ENCODE measurements at regions not wholly inside any gene's neighbourhood (a gene's known extent, or its start where the extent isn't known, plus 50 kb on each side); places are given as distances from the start of the nearest gene placed in this dataset.
"Not testable (repeated sequence)": the region's sequence is repeated elsewhere in the genome, so short reads cannot be mapped to it uniquely, and the experiment has no call there.

GRCh38 chr15:24078310-24079029, 391.4 kb upstream of the NDN start:
- no peaks in the 10 kb centered on the region for H3K4me1 ChIP-seq
- H3K9me3 ChIP-seq, result peaks cover 0 to 7% of the 10 kb centered on the region in 2 donors
- H3K36me3 ChIP-seq, result no peaks in the 10 kb centered on the region
- H3K4me3 ChIP-seq, result no peak overlapping the region
- no peaks in the 10 kb centered on the region for H3K27me3 ChIP-seq
- intact Hi-C loops (cut with DNase I), result no loop called here
- no peak for DNase-seq (ENCODE audit: low spot score in 2 of 2)
- no peak for TF ChIP-seq CTCF (IDR thresholded peaks at IDR 0.05)
- H3K27ac ChIP-seq, result no peak overlapping the region

GRCh38 chr15:24088941-24089340, 401.8 kb upstream of the NDN start:
- H3K4me1 ChIP-seq; intact Hi-C loops (cut with DNase I); H3K36me3 ChIP-seq; H3K27me3 ChIP-seq; H3K4me3 ChIP-seq; DNase-seq (ENCODE audit: low spot score in 2 of 2); H3K9me3 ChIP-seq; H3K27ac ChIP-seq: not testable (repeated sequence)

GRCh38 chr15:24101503-24101902, 414.4 kb upstream of the NDN start:
- H3K27me3 ChIP-seq; intact Hi-C loops (cut with DNase I); H3K27ac ChIP-seq; DNase-seq (ENCODE audit: low spot score in 2 of 2); H3K36me3 ChIP-seq; H3K9me3 ChIP-seq; H3K4me1 ChIP-seq; H3K4me3 ChIP-seq: not testable (repeated sequence)

- H3K27me3 ChIP-seq; H3K4me1 ChIP-seq; intact Hi-C loops (cut with DNase I); DNase-seq (ENCODE audit: low spot score in 2 of 2); H3K36me3 ChIP-seq; H3K4me3 ChIP-seq; H3K27ac ChIP-seq; H3K9me3 ChIP-seq: not testable (repeated sequence)
Observed at GRCh38 chr15:24107524-24107923, 420.4 kb upstream of the NDN start.

- H3K27ac ChIP-seq; H3K9me3 ChIP-seq; DNase-seq (ENCODE audit: low spot score in 2 of 2); H3K4me1 ChIP-seq; H3K36me3 ChIP-seq; intact Hi-C loops (cut with DNase I); H3K4me3 ChIP-seq; H3K27me3 ChIP-seq: not testable (repeated sequence)
Observed at GRCh38 chr15:24107948-24108347, 420.8 kb upstream of the NDN start.

- DNase-seq (ENCODE audit: low spot score in 2 of 2); H3K9me3 ChIP-seq; H3K4me3 ChIP-seq; H3K27ac ChIP-seq; H3K4me1 ChIP-seq; intact Hi-C loops (cut with DNase I); H3K27me3 ChIP-seq; H3K36me3 ChIP-seq: not testable (repeated sequence)
Observed at GRCh38 chr15:24108349-24108748, 421.2 kb upstream of the NDN start.

GRCh38 chr15:24139622-24140021, 452.5 kb upstream of the NDN start:
- intact Hi-C loops (cut with DNase I), result not testable (repeated sequence)

GRCh38 chr15:24145070-24145469, 458.0 kb upstream of the NDN start:
- H3K36me3 ChIP-seq; H3K27me3 ChIP-seq; H3K27ac ChIP-seq; H3K4me1 ChIP-seq; H3K4me3 ChIP-seq; DNase-seq (ENCODE audit: low spot score in 2 of 2); intact Hi-C loops (cut with DNase I); H3K9me3 ChIP-seq: not testable (repeated sequence)

More at GRCh38 chr15:24139622-24140021, 452.5 kb upstream of the NDN start:
- H3K27ac ChIP-seq; H3K27me3 ChIP-seq; H3K4me1 ChIP-seq; H3K4me3 ChIP-seq; H3K36me3 ChIP-seq; H3K9me3 ChIP-seq; DNase-seq (ENCODE audit: low spot score in 2 of 2): not testable (repeated sequence)

GRCh38 chr15:24146251-24146650, 459.1 kb upstream of the NDN start:
- Histone ChIP-seq H3K36me3 (no peaks in the 10 kb centered on the region), H3K4me3 (no peak overlapping the region), H3K4me1 (no peaks in the 10 kb centered on the region), H3K9me3 (no peaks in the 10 kb centered on the region), H3K27ac (no peak overlapping the region), H3K27me3 (no peaks in the 10 kb centered on the region)
- intact Hi-C loops (cut with DNase I), result no loop called here
- DNase-seq (ENCODE audit: low spot score in 2 of 2), result no peak
- no peak for TF ChIP-seq CTCF (IDR thresholded peaks at IDR 0.05)

Data from ascending aorta (tissue), 2 donors.